ENCODE measurements at regions not wholly inside any gene's neighbourhood (a gene's known extent, or its start where the extent isn't known, plus 50 kb on each side); places are given as distances from the start of the nearest gene placed in this dataset.

- no peak for TF ChIP-seq CTCF (IDR thresholded peaks at IDR 0.05; ENCODE audit: insufficient read depth, low read length, poor library complexity, severe bottlenecking)
- DNase-seq (ENCODE audit: low read depth) = no peak
These were observed 52.6 kb upstream of the SLCO4A1 start for GRCh38 chr20:62589720-62590119.

GRCh38 chr20:62590309-62591121 lies 51.8 kb upstream of the SLCO4A1 start:
- Histone ChIP-seq H3K4me3 (ENCODE audit: low read depth, low read length) (no peak overlapping the region), H3K27me3 (ENCODE audit: control insufficient read depth, insufficient read depth, low read length) (peaks cover 16% of the 10 kb centered on the region), H3K36me3 (ENCODE audit: control insufficient read depth, insufficient read depth, low read length) (no peaks in the 10 kb centered on the region)
- no peak for TF ChIP-seq CTCF (IDR thresholded peaks at IDR 0.05; ENCODE audit: insufficient read depth, low read length, poor library complexity, severe bottlenecking)
- peak; percentile 32 for DNase-seq (ENCODE audit: low read depth)

More at GRCh38 chr20:62589720-62590119, 52.6 kb upstream of the SLCO4A1 start:
- Histone ChIP-seq H3K4me3 (ENCODE audit: low read depth, low read length) (no peak overlapping the region), H3K36me3 (ENCODE audit: control insufficient read depth, insufficient read depth, low read length) (no peaks in the 10 kb centered on the region), H3K27me3 (ENCODE audit: control insufficient read depth, insufficient read depth, low read length) (peaks cover 19% of the 10 kb centered on the region)

- no peak for DNase-seq (ENCODE audit: low read depth)
- TF ChIP-seq CTCF (IDR thresholded peaks at IDR 0.05; ENCODE audit: insufficient read depth, low read length, poor library complexity, severe bottlenecking) = no peak
- H3K36me3 ChIP-seq (ENCODE audit: control insufficient read depth, insufficient read depth, low read length) = no peaks in the 10 kb centered on the region
- peaks cover 13% of the 10 kb centered on the region for H3K27me3 ChIP-seq (ENCODE audit: control insufficient read depth, insufficient read depth, low read length)
- no peak overlapping the region for H3K4me3 ChIP-seq (ENCODE audit: low read depth, low read length)
These were observed 51.2 kb upstream of the SLCO4A1 start for GRCh38 chr20:62591122-62591468.

GRCh38 chr20:62591591-62591990 lies 50.7 kb upstream of the SLCO4A1 start:
- no peak for TF ChIP-seq CTCF (IDR thresholded peaks at IDR 0.05; ENCODE audit: insufficient read depth, low read length, poor library complexity, severe bottlenecking)
- no peaks in the 10 kb centered on the region for H3K36me3 ChIP-seq (ENCODE audit: control insufficient read depth, insufficient read depth, low read length)
- no peak for DNase-seq (ENCODE audit: low read depth)
- peaks cover 13% of the 10 kb centered on the region for H3K27me3 ChIP-seq (ENCODE audit: control insufficient read depth, insufficient read depth, low read length)
- no peak overlapping the region for H3K4me3 ChIP-seq (ENCODE audit: low read depth, low read length)
